ENCODE measurements at regions not wholly inside any gene's neighbourhood (a gene's known extent, or its start where the extent isn't known, plus 50 kb on each side); places are given as distances from the start of the nearest gene placed in this dataset.

- no peak for DNase-seq (ENCODE audit: low spot score)
Observed at GRCh38 chr6:43869079-43869710, 99.2 kb downstream of the VEGFA start.

GRCh38 chr6:43868467-43868866 is 98.5 kb downstream of the VEGFA start:
- DNase-seq (ENCODE audit: low spot score), result no peak

GRCh38 chr6:43867996-43868395 is 98.0 kb downstream of the VEGFA start:
- no peak for DNase-seq (ENCODE audit: low spot score)

GRCh38 chr6:43867246-43867645 is 97.2 kb downstream of the VEGFA start:
- DNase-seq (ENCODE audit: low spot score), result no peak

GRCh38 chr6:43865932-43866645 is 96.1 kb downstream of the VEGFA start:
- DNase-seq (ENCODE audit: low spot score), result no peak

- no peak for DNase-seq (ENCODE audit: low spot score)
Observed at GRCh38 chr6:43865086-43865485, 95.1 kb downstream of the VEGFA start.

GRCh38 chr6:43862925-43863324 is 92.9 kb downstream of the VEGFA start:
- no peak for DNase-seq (ENCODE audit: low spot score)

GRCh38 chr6:43861212-43861894 is 91.3 kb downstream of the VEGFA start:
- DNase-seq (ENCODE audit: low spot score), result no peak

- no peak for DNase-seq (ENCODE audit: low spot score)
Observed at GRCh38 chr6:43860285-43860684, 90.3 kb downstream of the VEGFA start.

- no peak for DNase-seq (ENCODE audit: low spot score)
Observed at GRCh38 chr6:43859213-43859612, 89.2 kb downstream of the VEGFA start.

GRCh38 chr6:43858161-43859153 is 88.4 kb downstream of the VEGFA start:
- DNase-seq (ENCODE audit: low spot score), result no peak

GRCh38 chr6:43856005-43856765 is 86.2 kb downstream of the VEGFA start:
- DNase-seq (ENCODE audit: low spot score), result no peak

GRCh38 chr6:43855247-43855646 is 85.2 kb downstream of the VEGFA start:
- no peak for DNase-seq (ENCODE audit: low spot score)

GRCh38 chr6:43853066-43853650 is 83.1 kb downstream of the VEGFA start:
- no peak for DNase-seq (ENCODE audit: low spot score)

- no peak for DNase-seq (ENCODE audit: low spot score)
Observed at GRCh38 chr6:43852350-43852864, 82.4 kb downstream of the VEGFA start.

GRCh38 chr6:43851204-43851865 is 81.3 kb downstream of the VEGFA start:
- DNase-seq (ENCODE audit: low spot score), result no peak

GRCh38 chr6:43850314-43851203 is 80.5 kb downstream of the VEGFA start:
- DNase-seq (ENCODE audit: low spot score), result no peak

GRCh38 chr6:43849844-43850243 is 79.8 kb downstream of the VEGFA start:
- no peak for DNase-seq (ENCODE audit: low spot score)

Data from hematopoietic multipotent progenitor cell treated with erythropoietin and hydrocortisone succinate and interleukin-3 and kit ligand, for 15 days (in vitro differentiated cells).